GM12875 (cell line): ENCODE measurements at regions not wholly inside any gene's neighbourhood (a gene's known extent, or its start where the extent isn't known, plus 50 kb on each side); places are given as distances from the start of the nearest gene placed in this dataset.

Experiments
- H3K4me3 ChIP-seq: one replicate; pipeline ENCODE4 v1.5.1; 2011; ENCODE audit warnings: low read depth, low read length, control low read depth
- CTCF ChIP-seq: IDR thresholded peaks from 2 replicates; pipeline ENCODE4 v1.5.1; 2011; ENCODE audit warnings: low read depth, mild to moderate bottlenecking, control low read depth, inconsistent platforms, low read length, moderate library complexity, borderline replicate concordance; ENCODE audit not compliant: insufficient read depth

GRCh38 chr3:182583545-182583944 is 209.8 kb upstream of the ATP11B start:
- TF ChIP-seq CTCF, result no peak
- H3K4me3 ChIP-seq, result no peak overlapping the region

DNA sequence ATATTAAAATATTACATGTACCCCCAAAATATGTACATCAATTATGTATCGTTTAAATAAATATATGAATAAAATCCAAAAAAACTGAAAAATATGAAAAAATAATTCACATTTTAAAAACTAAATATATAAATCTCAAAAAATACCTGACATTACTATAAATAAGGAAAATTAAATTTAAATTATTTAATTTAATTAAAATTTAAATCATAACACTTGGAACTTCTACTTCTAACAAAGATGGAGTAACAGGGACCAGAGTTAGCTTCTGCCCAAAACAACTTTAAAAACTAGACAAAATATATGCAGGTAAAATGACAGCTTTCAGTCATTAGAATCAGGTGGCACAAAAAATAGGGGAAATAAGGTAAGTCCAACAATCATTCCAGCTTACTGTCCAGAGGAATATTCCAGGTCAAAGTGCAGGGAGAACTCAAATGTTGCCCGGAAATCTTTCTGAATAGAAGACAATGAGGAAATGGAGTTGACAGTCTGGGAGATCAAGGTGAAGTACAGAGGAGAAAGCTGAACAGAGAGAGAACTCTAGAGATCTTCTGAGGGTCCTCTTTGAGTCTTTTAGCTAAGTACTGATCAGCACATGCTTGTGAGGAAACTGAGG is 207.7 kb upstream of the ATP11B start:
- no peak overlapping the region for H3K4me3 ChIP-seq
- TF ChIP-seq CTCF, result no peak

GRCh38 chr3:182592747-182593146 is 200.6 kb upstream of the ATP11B start:
- no peak for TF ChIP-seq CTCF
- no peak overlapping the region for H3K4me3 ChIP-seq

- no peak overlapping the region for H3K4me3 ChIP-seq
- no peak for TF ChIP-seq CTCF
Observed at GRCh38 chr3:182596676-182597410, 196.5 kb upstream of the ATP11B start.

GRCh38 chr3:182597621-182598041 is 195.7 kb upstream of the ATP11B start:
- TF ChIP-seq CTCF, result no peak

GRCh38 chr3:182601597-182601996 is 191.7 kb upstream of the ATP11B start:
- no peak overlapping the region for H3K4me3 ChIP-seq
- no peak for TF ChIP-seq CTCF

More at GRCh38 chr3:182597621-182598041, 195.7 kb upstream of the ATP11B start:
- H3K4me3 ChIP-seq, result no peak overlapping the region

DNA sequence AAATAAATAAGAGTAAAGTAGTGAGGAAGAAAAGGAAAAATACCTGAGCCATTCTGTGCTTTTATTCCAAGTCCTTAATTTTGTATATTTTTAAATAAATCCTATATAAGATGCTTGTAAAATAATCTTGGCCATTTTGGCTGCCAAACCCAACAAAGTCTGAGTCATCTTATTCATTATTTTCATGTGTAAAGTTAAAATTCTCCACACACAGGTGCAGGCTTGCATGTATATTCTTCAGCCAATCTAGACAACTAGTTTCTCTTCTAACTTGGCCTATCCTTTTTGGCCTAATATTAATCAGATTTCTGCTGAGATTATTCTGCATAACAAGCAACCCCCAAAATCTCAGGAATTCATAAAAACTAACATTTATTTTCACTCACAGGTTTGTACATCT is 189.8 kb upstream of the ATP11B start:
- no peak overlapping the region for H3K4me3 ChIP-seq
- no peak for TF ChIP-seq CTCF
